Left ventricle myocardium inferior (tissue), 1 donor: ENCODE measurements at regions not wholly inside any gene's neighbourhood (a gene's known extent, or its start where the extent isn't known, plus 50 kb on each side); places are given as distances from the start of the nearest gene placed in this dataset.

Experiments
- DNase-seq: peaks from one replicate; pipeline ENCODE4 v3.0.0-alpha.2; 2020
- H3K27ac ChIP-seq: fragments of 200-600 bp; replicated peaks from 2 replicates; pipeline ENCODE4 v1.8.0; 2021
- H3K27me3 ChIP-seq: fragments of 200-600 bp; 2 replicates; pipeline ENCODE4 v1.8.0; 2021; ENCODE audit warnings: low read depth
- H3K36me3 ChIP-seq: fragments of 200-600 bp; 2 replicates; pipeline ENCODE4 v1.8.0; 2021
- H3K4me1 ChIP-seq: fragments of 200-600 bp; 2 replicates; pipeline ENCODE4 v1.8.0; 2021
- H3K4me3 ChIP-seq: fragments of 200-600 bp; 2 replicates; pipeline ENCODE4 v1.8.0; 2021; ENCODE audit warnings: mild to moderate bottlenecking, moderate library complexity
- H3K9me3 ChIP-seq: fragments of 200-600 bp; replicated peaks from 2 replicates; pipeline ENCODE4 v1.8.0; 2021
- intact Hi-C: fragments of 100-400 bp; cut with micrococcal nuclease; formaldehyde crosslinking; loops from one replicate; pipeline ENCODE4 v1.11.0; 2022
- TF ChIP-seq, protein P1 (sequence below): fragments of 200-600 bp; IDR thresholded peaks from 2 replicates; pipeline ENCODE4 v1.8.0; 2021; ENCODE audit warnings: antibody characterized with exemption, mild to moderate bottlenecking, borderline replicate concordance
- donor health status: DM: no; HTN: yes; CAD: no; lungs with severe emphysema.

DNA sequence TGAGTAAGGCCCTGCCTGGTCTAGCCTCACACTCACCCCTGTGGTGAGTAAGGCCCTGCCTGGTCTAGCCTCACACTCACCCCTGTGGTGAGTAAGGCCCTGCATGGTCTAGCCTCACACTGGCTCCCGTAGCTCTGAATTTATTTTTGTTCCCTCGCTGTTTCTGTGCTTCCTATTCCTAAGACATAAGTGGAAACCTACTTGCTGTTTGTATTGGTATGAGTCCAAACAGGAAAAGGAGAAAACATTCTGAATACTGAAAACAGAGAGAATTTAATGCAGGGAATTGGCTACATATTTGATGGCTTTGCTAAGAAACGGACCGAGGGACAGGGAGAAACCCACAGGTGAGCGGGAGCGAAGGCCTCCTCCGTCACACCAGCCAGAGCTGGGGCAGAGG is 267.8 kb downstream of the FOXL1 start:
- no peaks in the 10 kb centered on the region for H3K36me3 ChIP-seq
- H3K4me1 ChIP-seq, result peaks cover 5% of the 10 kb centered on the region
- peaks cover 17% of the 10 kb centered on the region for H3K27me3 ChIP-seq
- H3K27ac ChIP-seq, result no peak overlapping the region
- TF ChIP-seq, protein P1, sequence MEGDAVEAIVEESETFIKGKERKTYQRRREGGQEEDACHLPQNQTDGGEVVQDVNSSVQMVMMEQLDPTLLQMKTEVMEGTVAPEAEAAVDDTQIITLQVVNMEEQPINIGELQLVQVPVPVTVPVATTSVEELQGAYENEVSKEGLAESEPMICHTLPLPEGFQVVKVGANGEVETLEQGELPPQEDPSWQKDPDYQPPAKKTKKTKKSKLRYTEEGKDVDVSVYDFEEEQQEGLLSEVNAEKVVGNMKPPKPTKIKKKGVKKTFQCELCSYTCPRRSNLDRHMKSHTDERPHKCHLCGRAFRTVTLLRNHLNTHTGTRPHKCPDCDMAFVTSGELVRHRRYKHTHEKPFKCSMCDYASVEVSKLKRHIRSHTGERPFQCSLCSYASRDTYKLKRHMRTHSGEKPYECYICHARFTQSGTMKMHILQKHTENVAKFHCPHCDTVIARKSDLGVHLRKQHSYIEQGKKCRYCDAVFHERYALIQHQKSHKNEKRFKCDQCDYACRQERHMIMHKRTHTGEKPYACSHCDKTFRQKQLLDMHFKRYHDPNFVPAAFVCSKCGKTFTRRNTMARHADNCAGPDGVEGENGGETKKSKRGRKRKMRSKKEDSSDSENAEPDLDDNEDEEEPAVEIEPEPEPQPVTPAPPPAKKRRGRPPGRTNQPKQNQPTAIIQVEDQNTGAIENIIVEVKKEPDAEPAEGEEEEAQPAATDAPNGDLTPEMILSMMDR, result no peak
- no peaks in the 10 kb centered on the region for H3K9me3 ChIP-seq
- intact Hi-C loops, result no loop called here
- no peak overlapping the region for H3K4me3 ChIP-seq
- no peak for DNase-seq

DNA sequence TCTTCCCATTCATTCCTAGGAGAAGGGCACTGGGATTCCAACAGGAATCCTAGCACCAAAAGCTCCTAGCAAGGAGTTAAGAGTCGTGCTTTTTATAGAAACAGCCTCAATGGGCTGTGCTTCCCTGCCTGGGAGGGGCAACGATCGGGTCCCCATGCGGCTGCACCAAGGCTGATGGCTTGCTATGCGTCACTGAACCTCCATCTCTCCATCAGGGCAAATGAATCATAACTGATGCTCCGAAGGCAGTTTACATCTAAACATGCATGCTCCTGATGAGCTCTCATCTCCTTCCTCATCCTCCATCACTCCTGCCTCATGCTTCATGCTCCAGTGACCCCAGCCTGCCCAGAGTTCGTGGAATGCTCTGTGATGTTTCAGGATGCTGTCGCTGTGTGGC is 270.5 kb downstream of the FOXL1 start:
- intact Hi-C loops, result no loop called here

GRCh38 chr16:86850670-86851069 is 272.3 kb downstream of the FOXL1 start:
- intact Hi-C loops, result no loop called here
- Histone ChIP-seq H3K36me3 (no peaks in the 10 kb centered on the region), H3K27me3 (peaks cover 17% of the 10 kb centered on the region), H3K4me3 (no peak overlapping the region), H3K27ac (no peak overlapping the region), H3K9me3 (no peaks in the 10 kb centered on the region), H3K4me1 (peaks cover 5% of the 10 kb centered on the region)
- DNase-seq, result no peak
- TF ChIP-seq, protein P1, result no peak

More for the DNA sequence above, 270.5 kb downstream of the FOXL1 start:
- H3K4me1 ChIP-seq, result peaks cover 5% of the 10 kb centered on the region
- TF ChIP-seq, protein P1, result no peak
- peaks cover 17% of the 10 kb centered on the region for H3K27me3 ChIP-seq
- no peaks in the 10 kb centered on the region for H3K9me3 ChIP-seq
- no peak overlapping the region for H3K27ac ChIP-seq
- H3K4me3 ChIP-seq, result no peak overlapping the region
- no peak for DNase-seq
- H3K36me3 ChIP-seq, result no peaks in the 10 kb centered on the region

- DNase-seq, result no peak
- Histone ChIP-seq H3K27me3 (peaks cover 17% of the 10 kb centered on the region), H3K9me3 (no peaks in the 10 kb centered on the region), H3K4me1 (peaks cover 5% of the 10 kb centered on the region), H3K27ac (no peak overlapping the region), H3K4me3 (no peak overlapping the region), H3K36me3 (no peaks in the 10 kb centered on the region)
- intact Hi-C loops, result no loop called here
- TF ChIP-seq, protein P1, result no peak
Observed at GRCh38 chr16:86852135-86852534, 273.8 kb downstream of the FOXL1 start.

GRCh38 chr16:86854058-86854621 is 275.8 kb downstream of the FOXL1 start:
- Histone ChIP-seq H3K4me3 (no peak overlapping the region), H3K27me3 (peaks cover 3% of the 10 kb centered on the region), H3K4me1 (no peaks in the 10 kb centered on the region), H3K27ac (no peak overlapping the region), H3K36me3 (no peaks in the 10 kb centered on the region), H3K9me3 (no peaks in the 10 kb centered on the region)
- DNase-seq, result no peak
- intact Hi-C loops, result no loop called here
- TF ChIP-seq, protein P1, result no peak
